Breast epithelium (tissue), 4 donors: ENCODE measurements at regions not wholly inside any gene's neighbourhood (a gene's known extent, or its start where the extent isn't known, plus 50 kb on each side); places are given as distances from the start of the nearest gene placed in this dataset.
A peak's percentile ranks its signal among the peaks of the same experiment; 100 is the strongest.

ENCODE experiments used
- DNase-seq, 2 donors: peaks; one replicate each; pipeline ENCODE4 v3.0.0-alpha.2; 2019; ENCODE audit warnings: low spot score in 2 of 2
- H3K27ac ChIP-seq, 2 donors: fragments of 200-600 bp; sonication (generic) in 1 of 2; one replicate each; pipeline ENCODE4 v1.5.1; 2016 to 2019; ENCODE audit warnings: mild to moderate bottlenecking in 1 of 2
- H3K27me3 ChIP-seq, 2 donors: fragments of 200-600 bp; sonication (generic) in 1 of 2; one replicate each; pipeline versions ENCODE4 v1.5.1 to v1.6.0; 2017 to 2019; ENCODE audit warnings: control low read depth in 1 of 2, mild to moderate bottlenecking in 1 of 2
- H3K36me3 ChIP-seq: fragments of 200-600 bp; one replicate; pipeline ENCODE4 v1.5.1; 2019
- H3K4me1 ChIP-seq, 2 donors: fragments of 200-600 bp; sonication (generic); one replicate each; pipeline ENCODE4 v1.5.1; 2016 to 2019; ENCODE audit warnings: control low read depth in 1 of 2
- H3K4me3 ChIP-seq, 3 donors: fragments of 200-600 bp; sonication (generic); 1 replicate in 2 of 3; 2 replicates in 1 of 3; pipeline ENCODE4 v1.5.1; 2016 to 2019; ENCODE audit warnings: mild to moderate bottlenecking in 3 of 3, moderate library complexity in 2 of 3
- H3K9me3 ChIP-seq, 2 donors: fragments of 200-600 bp; sonication (generic) in 1 of 2; one replicate each; pipeline ENCODE4 v1.5.1; 2016 to 2019; ENCODE audit warnings: control low read depth in 1 of 2
- POLR2A ChIP-seq: fragments of 450-650 bp; IDR thresholded peaks from one replicate; pipeline ENCODE4 v1.6.1; 2016; ENCODE audit warnings: antibody characterized with exemption, mild to moderate bottlenecking, moderate library complexity
- POLR2AphosphoS5 ChIP-seq, 3 donors: sonication (generic); formaldehyde crosslinking; IDR thresholded peaks; one replicate each; pipeline ENCODE4 v1.6.1; 2017; ENCODE audit warnings: antibody characterized with exemption in 3 of 3
- intact Hi-C: fragments of 100-400 bp; cut with DNase I; formaldehyde crosslinking; loops from one replicate; pipeline ENCODE4 v1.15.1; 2023; ENCODE audit warnings: low total_unique reads
- TF ChIP-seq, protein P1 (sequence below), 3 donors: fragments of 450-650 bp; IDR thresholded peaks; one replicate each; pipeline ENCODE4 v1.5.1; 2016 to 2017; ENCODE audit warnings: antibody characterized with exemption in 3 of 3, mild to moderate bottlenecking in 3 of 3, moderate library complexity in 3 of 3

DNA sequence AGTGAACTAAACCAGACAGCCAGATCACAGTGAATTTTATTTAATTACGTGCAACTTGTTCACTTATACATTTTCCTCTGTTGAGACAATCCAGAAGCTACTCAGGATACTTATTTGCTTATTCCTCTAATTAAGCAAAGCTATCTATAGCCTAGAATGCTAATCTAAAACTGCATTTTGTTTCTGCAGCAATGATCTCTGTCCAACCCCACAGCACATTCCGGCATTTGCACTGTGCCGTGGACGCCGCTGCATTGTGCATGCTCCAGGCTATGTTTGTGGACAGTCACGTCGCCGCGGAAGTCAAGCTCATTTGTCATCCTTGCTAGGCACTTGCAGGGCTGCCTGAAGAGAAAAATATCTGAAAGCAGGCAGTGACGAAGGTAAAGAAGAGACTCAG is 406.9 kb downstream of the RFC3 start:
- H3K36me3 ChIP-seq, result no peaks in the 10 kb centered on the region
- H3K27ac ChIP-seq, result no peak overlapping the region
- intact Hi-C loops, result no loop called here
- H3K9me3 ChIP-seq, result no peaks in the 10 kb centered on the region
- no peaks in the 10 kb centered on the region for H3K4me1 ChIP-seq
- DNase-seq, result peak in 1 of 2 donors; percentile 60
- H3K27me3 ChIP-seq, result no peaks in the 10 kb centered on the region
- no peak overlapping the region for H3K4me3 ChIP-seq
- no peak for TF ChIP-seq POLR2A
- no peak for TF ChIP-seq POLR2AphosphoS5 (IDR thresholded peaks at IDR 0.05)
- TF ChIP-seq, protein P1, sequence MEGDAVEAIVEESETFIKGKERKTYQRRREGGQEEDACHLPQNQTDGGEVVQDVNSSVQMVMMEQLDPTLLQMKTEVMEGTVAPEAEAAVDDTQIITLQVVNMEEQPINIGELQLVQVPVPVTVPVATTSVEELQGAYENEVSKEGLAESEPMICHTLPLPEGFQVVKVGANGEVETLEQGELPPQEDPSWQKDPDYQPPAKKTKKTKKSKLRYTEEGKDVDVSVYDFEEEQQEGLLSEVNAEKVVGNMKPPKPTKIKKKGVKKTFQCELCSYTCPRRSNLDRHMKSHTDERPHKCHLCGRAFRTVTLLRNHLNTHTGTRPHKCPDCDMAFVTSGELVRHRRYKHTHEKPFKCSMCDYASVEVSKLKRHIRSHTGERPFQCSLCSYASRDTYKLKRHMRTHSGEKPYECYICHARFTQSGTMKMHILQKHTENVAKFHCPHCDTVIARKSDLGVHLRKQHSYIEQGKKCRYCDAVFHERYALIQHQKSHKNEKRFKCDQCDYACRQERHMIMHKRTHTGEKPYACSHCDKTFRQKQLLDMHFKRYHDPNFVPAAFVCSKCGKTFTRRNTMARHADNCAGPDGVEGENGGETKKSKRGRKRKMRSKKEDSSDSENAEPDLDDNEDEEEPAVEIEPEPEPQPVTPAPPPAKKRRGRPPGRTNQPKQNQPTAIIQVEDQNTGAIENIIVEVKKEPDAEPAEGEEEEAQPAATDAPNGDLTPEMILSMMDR (IDR thresholded peaks at IDR 0.05), result no peak

DNA sequence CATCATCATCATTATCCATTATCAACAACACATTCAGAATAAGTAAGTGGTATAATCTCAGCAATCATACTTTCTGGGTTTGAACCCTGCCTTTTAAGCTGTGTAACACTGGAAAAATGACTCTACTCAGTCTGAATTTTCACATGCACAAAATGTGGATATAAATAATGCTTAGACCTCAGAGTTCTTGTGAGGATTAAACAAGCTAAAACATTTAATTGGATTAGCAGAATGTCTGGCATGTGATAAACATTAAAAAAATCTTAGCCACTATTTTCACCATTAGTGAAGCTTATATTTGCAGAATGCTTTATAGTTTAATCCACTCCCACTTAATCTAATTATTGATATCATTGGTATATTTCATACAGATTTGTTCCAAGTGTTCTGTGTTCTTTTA is 412.3 kb downstream of the RFC3 start:
- DNase-seq, result no peak
- no peaks in the 10 kb centered on the region for H3K27me3 ChIP-seq
- H3K4me3 ChIP-seq, result no peak overlapping the region
- peaks cover 0 to 16% of the 10 kb centered on the region in 2 donors for H3K9me3 ChIP-seq
- no peaks in the 10 kb centered on the region for H3K4me1 ChIP-seq
- H3K36me3 ChIP-seq, result no peaks in the 10 kb centered on the region
- intact Hi-C loops, result no loop called here
- no peak overlapping the region for H3K27ac ChIP-seq
- no peak for TF ChIP-seq POLR2AphosphoS5 (IDR thresholded peaks at IDR 0.05)
- TF ChIP-seq POLR2A, result no peak
- TF ChIP-seq, protein P1 (IDR thresholded peaks at IDR 0.05), result no peak

GRCh38 chr13:34241332-34241731 is 423.4 kb downstream of the RFC3 start:
- no peak for DNase-seq
- H3K9me3 ChIP-seq, result no peaks in the 10 kb centered on the region
- H3K36me3 ChIP-seq, result no peaks in the 10 kb centered on the region
- H3K4me1 ChIP-seq, result no peaks in the 10 kb centered on the region
- H3K27ac ChIP-seq, result no peak overlapping the region
- intact Hi-C loops, result no loop called here
- no peaks in the 10 kb centered on the region for H3K27me3 ChIP-seq
- H3K4me3 ChIP-seq, result no peak overlapping the region
- TF ChIP-seq POLR2A (no peak), POLR2AphosphoS5 (IDR thresholded peaks at IDR 0.05) (no peak)
- TF ChIP-seq, protein P1 (IDR thresholded peaks at IDR 0.05), result no peak

DNA sequence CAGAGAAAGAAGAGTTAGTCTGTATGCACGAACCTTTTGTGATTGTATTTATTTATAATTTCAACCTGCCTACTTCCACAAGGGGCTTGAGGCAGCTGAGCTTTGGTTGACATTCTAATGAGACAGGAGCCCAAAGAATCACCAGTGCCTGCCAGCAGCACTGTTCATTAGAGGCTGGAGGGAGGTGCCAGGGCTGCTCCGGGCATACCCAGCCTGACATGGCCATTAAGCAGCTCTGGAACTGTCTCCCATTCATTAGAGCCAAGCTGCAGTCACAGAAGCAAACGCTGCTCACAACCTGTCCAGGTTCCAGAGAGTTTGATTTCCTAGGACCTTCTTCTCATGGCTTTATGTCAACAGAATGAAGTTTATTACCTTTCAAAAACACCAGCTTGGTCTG is 425.5 kb downstream of the RFC3 start:
- Histone ChIP-seq H3K9me3 (no peaks in the 10 kb centered on the region), H3K4me1 (no peaks in the 10 kb centered on the region), H3K4me3 (no peak overlapping the region), H3K36me3 (no peaks in the 10 kb centered on the region), H3K27ac (no peak overlapping the region), H3K27me3 (no peaks in the 10 kb centered on the region)
- intact Hi-C loops, result no loop called here
- DNase-seq, result no peak
- TF ChIP-seq POLR2A, result no peak
- TF ChIP-seq POLR2AphosphoS5 (IDR thresholded peaks at IDR 0.05), result no peak
- TF ChIP-seq, protein P1 (IDR thresholded peaks at IDR 0.05), result no peak

DNA sequence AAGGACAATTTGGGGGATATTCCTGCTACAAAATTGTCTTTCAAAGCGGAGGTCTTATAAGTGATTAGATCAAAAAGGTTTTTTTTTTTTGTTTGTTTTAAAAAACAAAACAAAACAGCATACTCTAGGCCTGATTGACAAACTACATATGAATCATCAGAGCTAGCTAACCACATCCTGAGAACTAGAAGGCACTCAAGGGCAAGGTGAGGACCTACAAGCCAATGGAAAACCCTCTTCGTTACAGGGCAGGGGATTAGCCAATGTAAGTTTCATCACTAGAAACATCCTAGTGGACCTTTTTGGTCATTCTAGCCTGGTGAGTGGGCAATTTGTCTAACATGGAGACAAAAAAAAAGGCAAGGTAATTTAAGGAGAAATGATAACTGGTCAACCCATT is 428.6 kb downstream of the RFC3 start:
- intact Hi-C loops, result no loop called here
- no peaks in the 10 kb centered on the region for H3K27me3 ChIP-seq

GRCh38 chr13:34247596-34247995 is 429.6 kb downstream of the RFC3 start:
- TF ChIP-seq, protein P1 (IDR thresholded peaks at IDR 0.05), result no peak
- no peak for TF ChIP-seq POLR2A
- no peak overlapping the region for H3K4me3 ChIP-seq
- H3K27ac ChIP-seq, result no peak overlapping the region
- H3K4me1 ChIP-seq, result no peaks in the 10 kb centered on the region
- DNase-seq, result no peak
- no peaks in the 10 kb centered on the region for H3K36me3 ChIP-seq
- no peaks in the 10 kb centered on the region for H3K9me3 ChIP-seq
- intact Hi-C loops, result no loop called here
- H3K27me3 ChIP-seq, result no peaks in the 10 kb centered on the region

More for the DNA sequence above, 428.6 kb downstream of the RFC3 start:
- no peak overlapping the region for H3K27ac ChIP-seq
- DNase-seq, result no peak
- no peaks in the 10 kb centered on the region for H3K36me3 ChIP-seq
- no peaks in the 10 kb centered on the region for H3K4me1 ChIP-seq
- no peaks in the 10 kb centered on the region for H3K9me3 ChIP-seq
- TF ChIP-seq POLR2A, result no peak
- no peak overlapping the region for H3K4me3 ChIP-seq
